ENCODE measurements at regions not wholly inside any gene's neighbourhood (a gene's known extent, or its start where the extent isn't known, plus 50 kb on each side); places are given as distances from the start of the nearest gene placed in this dataset.

DNA sequence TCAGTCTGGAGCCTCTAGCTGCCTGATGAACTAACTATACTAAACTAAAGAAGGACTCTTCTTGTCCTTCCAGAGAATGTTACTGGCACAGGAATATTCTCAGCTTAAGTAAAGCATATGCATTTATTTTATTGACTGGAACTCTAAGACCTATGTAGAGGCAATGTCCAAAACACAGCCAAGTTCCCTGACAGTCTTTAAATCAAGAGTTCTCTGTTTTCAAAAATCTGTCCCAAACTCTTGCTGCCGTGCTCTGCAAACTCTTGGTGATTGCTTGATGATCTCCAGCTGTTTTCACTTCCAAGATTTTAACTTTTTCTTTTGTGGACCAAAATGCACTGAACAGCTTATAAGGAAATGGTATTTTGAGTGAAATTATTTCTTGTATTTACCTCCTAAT lies 67.5 kb upstream of the DAAM1 start:
- H3K9me1 ChIP-seq (replicated peaks; ENCODE audit: control insufficient read depth, extremely low read depth, insufficient read depth, low read length): no peaks in the 10 kb centered on the region
- H2AFZ ChIP-seq (ENCODE audit: low read depth, low read length): no peak overlapping the region
- ChIA-PET POLR2A (interaction anchor here (0.6 kb wide), 1 partner anchor 48 kb away, joined by 3 read pairs; no protein-coding TSS in a partner anchor), CTCF (interaction anchor here (0.8 to 7.7 kb wide), 4 partner anchors 11 to 620 kb away, joined by 3 to 91 read pairs (median 8); no protein-coding TSS in a partner anchor)
- intact Hi-C loops (cut with micrococcal nuclease) (loop anchor here (1.0 to 5.0 kb wide), 2 partner anchors 96 to 479 kb away; no protein-coding TSS in a partner anchor), dilution Hi-C loops (cut with MboI; ENCODE audit: extremely low pct_ligation_motif_present, low sequenced_read_pairs) (no loop called here)
- H3K4me1 ChIP-seq (ENCODE audit: control insufficient read depth, extremely low read depth, insufficient read depth, low read length): no peaks in the 10 kb centered on the region
- H3K27me3 ChIP-seq (ENCODE audit: control insufficient read depth in 2 of 2, insufficient read depth in 2 of 2, low read length in 2 of 2): peaks cover 9 to 12% of the 10 kb centered on the region in 2 experiments
- no peak overlapping the region for H3K27ac ChIP-seq (ENCODE audit: insufficient read depth, low read depth, low read length)
- no peak overlapping the region for H3K4me2 ChIP-seq (ENCODE audit: insufficient read depth, low read length)
- no peak overlapping the region for H3K4me3 ChIP-seq (replicated peaks in 1 of 3; ENCODE audit: insufficient read depth in 1 of 3, low read depth in 1 of 3, low read length in 3 of 3)
- FAIRE-seq: no peak
- no peak overlapping the region for H3K9ac ChIP-seq (replicated peaks; ENCODE audit: extremely low read depth, insufficient read depth, low read length)
- no peaks in the 10 kb centered on the region for H3K36me3 ChIP-seq (ENCODE audit: control insufficient read depth in 2 of 2, extremely low read depth in 1 of 2, insufficient read depth in 2 of 2, low read length in 2 of 2)
- no peaks in the 10 kb centered on the region for H3K9me3 ChIP-seq (replicated peaks; ENCODE audit: control insufficient read depth, insufficient read depth, low read length)
- H3K79me2 ChIP-seq (ENCODE audit: control insufficient read depth, insufficient read depth, low read length): no peaks in the 10 kb centered on the region
- TF ChIP-seq POLR2AphosphoS5 (IDR thresholded peaks at IDR 0.05; ENCODE audit: insufficient read depth, low read depth, low read length): no peak
- no peak for TF ChIP-seq FOS (IDR thresholded peaks at IDR 0.05; ENCODE audit: borderline replicate concordance, insufficient read depth, low read length)
- TF ChIP-seq JUN (IDR thresholded peaks at IDR 0.05; ENCODE audit: borderline replicate concordance, insufficient read depth, insufficient read length, low read depth): no peak
- no peak for TF ChIP-seq MYC (IDR thresholded peaks at IDR 0.05; ENCODE audit: low read depth, low read length)
- no peaks in the 10 kb centered on the region for H4K20me1 ChIP-seq (replicated peaks; ENCODE audit: control insufficient read depth, extremely low read depth, insufficient read depth, low read length)
- no TSS peak for BruUV-seq (replicated peaks)
- DNase-seq (ENCODE audit: low read depth, low spot score): no peak

DNA sequence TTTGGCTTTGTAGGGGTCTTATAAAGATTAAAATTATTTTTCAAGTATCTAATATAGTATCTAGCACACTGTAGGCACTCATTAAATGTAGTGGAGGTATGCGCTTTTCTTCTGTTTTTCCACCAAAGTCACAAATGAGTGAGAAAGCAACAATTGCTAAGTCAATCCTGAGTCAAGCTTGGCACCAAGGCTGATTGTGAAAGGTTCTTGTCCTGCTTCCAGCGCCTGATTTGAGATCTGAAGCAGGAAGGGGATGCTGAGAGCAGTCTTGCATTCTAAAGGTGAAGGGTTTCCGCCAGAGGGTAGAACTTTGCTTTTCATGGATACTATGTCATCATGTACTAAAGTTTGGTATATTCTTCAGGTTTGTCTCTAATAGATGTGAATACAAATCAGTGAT lies 64.9 kb upstream of the DAAM1 start:
- no peaks in the 10 kb centered on the region for H3K36me3 ChIP-seq (ENCODE audit: control insufficient read depth in 2 of 2, extremely low read depth in 1 of 2, insufficient read depth in 2 of 2, low read length in 2 of 2)
- no peak overlapping the region for H3K4me2 ChIP-seq (ENCODE audit: insufficient read depth, low read length)
- dilution Hi-C loops (cut with MboI; ENCODE audit: extremely low pct_ligation_motif_present, low sequenced_read_pairs) (no loop called here), intact Hi-C loops (cut with micrococcal nuclease) (loop anchor here (5.0 kb wide), 1 partner anchor 481 kb away; no protein-coding TSS in a partner anchor)
- no TSS peak for BruUV-seq (replicated peaks)
- no peak overlapping the region for H3K27ac ChIP-seq (ENCODE audit: insufficient read depth, low read depth, low read length)
- POLR2A ChIA-PET: no interaction called here
- H2AFZ ChIP-seq (ENCODE audit: low read depth, low read length): no peak overlapping the region
- H3K9me1 ChIP-seq (replicated peaks; ENCODE audit: control insufficient read depth, extremely low read depth, insufficient read depth, low read length): no peaks in the 10 kb centered on the region
- CTCF ChIA-PET: interaction anchor here (0.6 to 7.7 kb wide), 5 partner anchors 9 to 622 kb away, joined by 3 to 91 read pairs (median 4); partner anchors contain the start of gene DACT1
- no peaks in the 10 kb centered on the region for H3K79me2 ChIP-seq (ENCODE audit: control insufficient read depth, insufficient read depth, low read length)
- H3K27me3 ChIP-seq (ENCODE audit: control insufficient read depth in 2 of 2, insufficient read depth in 2 of 2, low read length in 2 of 2): peaks cover 9 to 10% of the 10 kb centered on the region in 2 experiments
- TF ChIP-seq, protein P1, sequence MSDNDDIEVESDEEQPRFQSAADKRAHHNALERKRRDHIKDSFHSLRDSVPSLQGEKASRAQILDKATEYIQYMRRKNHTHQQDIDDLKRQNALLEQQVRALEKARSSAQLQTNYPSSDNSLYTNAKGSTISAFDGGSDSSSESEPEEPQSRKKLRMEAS (IDR thresholded peaks at IDR 0.05; ENCODE audit: insufficient read depth, insufficient read length): no peak
- TF ChIP-seq POLR2AphosphoS5 (IDR thresholded peaks at IDR 0.05; ENCODE audit: insufficient read depth, low read depth, low read length): no peak
- TF ChIP-seq, protein P2, sequence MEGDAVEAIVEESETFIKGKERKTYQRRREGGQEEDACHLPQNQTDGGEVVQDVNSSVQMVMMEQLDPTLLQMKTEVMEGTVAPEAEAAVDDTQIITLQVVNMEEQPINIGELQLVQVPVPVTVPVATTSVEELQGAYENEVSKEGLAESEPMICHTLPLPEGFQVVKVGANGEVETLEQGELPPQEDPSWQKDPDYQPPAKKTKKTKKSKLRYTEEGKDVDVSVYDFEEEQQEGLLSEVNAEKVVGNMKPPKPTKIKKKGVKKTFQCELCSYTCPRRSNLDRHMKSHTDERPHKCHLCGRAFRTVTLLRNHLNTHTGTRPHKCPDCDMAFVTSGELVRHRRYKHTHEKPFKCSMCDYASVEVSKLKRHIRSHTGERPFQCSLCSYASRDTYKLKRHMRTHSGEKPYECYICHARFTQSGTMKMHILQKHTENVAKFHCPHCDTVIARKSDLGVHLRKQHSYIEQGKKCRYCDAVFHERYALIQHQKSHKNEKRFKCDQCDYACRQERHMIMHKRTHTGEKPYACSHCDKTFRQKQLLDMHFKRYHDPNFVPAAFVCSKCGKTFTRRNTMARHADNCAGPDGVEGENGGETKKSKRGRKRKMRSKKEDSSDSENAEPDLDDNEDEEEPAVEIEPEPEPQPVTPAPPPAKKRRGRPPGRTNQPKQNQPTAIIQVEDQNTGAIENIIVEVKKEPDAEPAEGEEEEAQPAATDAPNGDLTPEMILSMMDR (IDR thresholded peaks at IDR 0.05; ENCODE audit: extremely low read depth in 1 of 2, insufficient read depth in 1 of 2, low read depth in 1 of 2, low read length in 2 of 2): no peak
- TF ChIP-seq JUN (IDR thresholded peaks at IDR 0.05; ENCODE audit: borderline replicate concordance, insufficient read depth, insufficient read length, low read depth): no peak
- no peak for TF ChIP-seq GATA2 (IDR thresholded peaks at IDR 0.05; ENCODE audit: insufficient read depth, insufficient read length, low read depth, low read length)
- TF ChIP-seq EZH2 (IDR thresholded peaks at IDR 0.05; ENCODE audit: borderline replicate concordance, low read depth, low read length, severe bottlenecking): no peak
- no peak for TF ChIP-seq FOS (IDR thresholded peaks at IDR 0.05; ENCODE audit: borderline replicate concordance, insufficient read depth, low read length)
- TF ChIP-seq POLR2A (IDR thresholded peaks at IDR 0.05; ENCODE audit: low read depth, low read length): no peak
- TF ChIP-seq MYC (IDR thresholded peaks at IDR 0.05; ENCODE audit: low read depth, low read length): no peak
- H3K9ac ChIP-seq (replicated peaks; ENCODE audit: extremely low read depth, insufficient read depth, low read length): no peak overlapping the region
- no peaks in the 10 kb centered on the region for H3K4me1 ChIP-seq (ENCODE audit: control insufficient read depth, extremely low read depth, insufficient read depth, low read length)
- H4K20me1 ChIP-seq (replicated peaks; ENCODE audit: control insufficient read depth, extremely low read depth, insufficient read depth, low read length): no peaks in the 10 kb centered on the region
- DNase-seq (ENCODE audit: low read depth, low spot score) (no peak), FAIRE-seq (no peak)
- no peak overlapping the region for H3K4me3 ChIP-seq (replicated peaks in 1 of 3; ENCODE audit: insufficient read depth in 1 of 3, low read depth in 1 of 3, low read length in 3 of 3)
- H3K9me3 ChIP-seq (replicated peaks; ENCODE audit: control insufficient read depth, insufficient read depth, low read length): no peaks in the 10 kb centered on the region
